Testis (tissue), 2 donors: ENCODE measurements at regions not wholly inside any gene's neighbourhood (a gene's known extent, or its start where the extent isn't known, plus 50 kb on each side); places are given as distances from the start of the nearest gene placed in this dataset.

Source experiments
- DNase-seq: peaks from one replicate; pipeline ENCODE4 v3.0.0-alpha.2; 2019
- H3K27ac ChIP-seq, 2 donors: fragments of 200-600 bp; sonication (generic); one replicate each; pipeline ENCODE4 v1.5.1; 2019
- H3K27me3 ChIP-seq: fragments of 200-600 bp; sonication (generic); one replicate; pipeline ENCODE4 v1.5.1; 2019
- H3K36me3 ChIP-seq: fragments of 200-600 bp; sonication (generic); one replicate; pipeline ENCODE4 v1.5.1; 2017; ENCODE audit warnings: low read depth; ENCODE audit errors: missing control alignments
- H3K4me1 ChIP-seq: fragments of 200-600 bp; sonication (generic); one replicate; pipeline ENCODE4 v1.5.1; 2019
- H3K4me3 ChIP-seq, 2 donors: fragments of 200-600 bp; sonication (generic); one replicate each; pipeline ENCODE4 v1.5.1; 2017 to 2019
- H3K9me3 ChIP-seq: fragments of 200-600 bp; sonication (generic); one replicate; pipeline ENCODE4 v1.5.1; 2017
- CTCF ChIP-seq, 3 experiments: fragments of 450-650 bp in 2 of 3; fragments of 200-600 bp in 1 of 3; sonication (generic) in 1 of 3; IDR thresholded peaks; one replicate each; pipeline ENCODE4 v1.5.1; 2016 to 2019; ENCODE audit warnings: antibody characterized with exemption in 3 of 3, mild to moderate bottlenecking in 2 of 3, moderate library complexity in 1 of 3
- POLR2A ChIP-seq: fragments of 450-650 bp; IDR thresholded peaks from one replicate; pipeline ENCODE4 v1.6.1; 2017; ENCODE audit warnings: antibody characterized with exemption, mild to moderate bottlenecking, moderate library complexity
- WGBS, 2 donors: methylation state at CpG; one replicate each; pipeline ENCODE4 v1.1.5; 2018; 5-methylcytosine and 5-hydroxymethylcytosine counted together
- intact Hi-C: fragments of 100-400 bp; cut with DNase I; formaldehyde crosslinking; loops from one replicate; pipeline ENCODE4 v1.15.1; 2023; ENCODE audit warnings: low total_unique reads

DNA sequence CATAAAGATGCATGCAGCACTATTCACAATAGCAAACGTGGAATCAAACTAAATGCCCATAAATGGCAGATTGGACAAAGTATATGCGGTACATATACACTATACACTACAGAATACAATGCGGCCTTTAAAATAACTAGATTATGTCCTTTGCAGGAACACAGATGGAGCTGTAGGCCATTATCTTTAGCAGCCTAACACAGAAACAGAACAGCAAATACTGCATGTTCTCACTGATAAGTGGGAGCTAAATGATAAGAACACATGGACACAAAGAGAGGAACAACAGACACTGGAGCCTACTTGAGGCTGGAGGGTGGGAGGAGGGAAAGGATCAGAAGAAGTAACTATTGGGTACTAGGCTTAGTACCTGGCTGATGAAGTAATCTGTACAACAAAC lies 758.2 kb downstream of the TLE1 start:
- Histone ChIP-seq H3K36me3 (no peaks in the 10 kb centered on the region), H3K9me3 (no peaks in the 10 kb centered on the region), H3K27me3 (no peaks in the 10 kb centered on the region), H3K4me3 (no peak overlapping the region), H3K27ac (no peak overlapping the region), H3K4me1 (peaks cover 4% of the 10 kb centered on the region)
- intact Hi-C loops, result no loop called here
- no peak for DNase-seq
- WGBS, 2 donors, result 49 to 51% methylated on average over 3 of the region's 3 CpGs
- TF ChIP-seq CTCF (IDR thresholded peaks at IDR 0.05) (no peak), POLR2A (no peak)

DNA sequence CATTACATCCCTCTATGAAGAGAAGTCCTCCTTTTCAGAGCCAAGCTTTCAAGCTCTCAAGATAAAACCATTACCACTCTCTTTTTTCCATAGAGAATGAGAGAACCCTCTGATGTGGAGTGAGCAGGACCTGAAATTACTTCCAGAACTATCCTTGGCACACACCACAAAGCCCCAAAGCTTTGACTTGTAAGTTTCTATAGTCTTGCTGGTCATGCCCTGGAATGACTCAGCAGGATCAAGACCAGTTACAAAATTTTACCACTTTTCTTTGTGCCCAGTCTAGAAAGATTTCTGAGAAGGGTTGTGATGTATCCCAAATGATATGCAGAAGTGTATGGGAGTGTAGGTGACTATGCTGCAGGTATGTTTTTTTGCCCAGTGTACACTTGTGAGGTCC lies 760.6 kb downstream of the TLE1 start:
- TF ChIP-seq POLR2A (no peak), CTCF (IDR thresholded peaks at IDR 0.05) (no peak)

GRCh38 chr9:80926611-80927010 lies 762.7 kb downstream of the TLE1 start:
- TF ChIP-seq CTCF (IDR thresholded peaks at IDR 0.05), result no peak
- no peak for TF ChIP-seq POLR2A
- no peak for DNase-seq
- Histone ChIP-seq H3K4me1 (no peaks in the 10 kb centered on the region), H3K36me3 (no peaks in the 10 kb centered on the region), H3K27ac (no peak overlapping the region), H3K9me3 (no peaks in the 10 kb centered on the region), H3K4me3 (no peak overlapping the region), H3K27me3 (no peaks in the 10 kb centered on the region)
- intact Hi-C loops, result no loop called here
- WGBS, 2 donors, result 81 to 88% methylated on average over 3 of the region's 3 CpGs

More for the DNA sequence above, 760.6 kb downstream of the TLE1 start:
- DNase-seq, result no peak
- Histone ChIP-seq H3K4me3 (no peak overlapping the region), H3K36me3 (no peaks in the 10 kb centered on the region), H3K9me3 (no peaks in the 10 kb centered on the region), H3K27ac (no peak overlapping the region), H3K4me1 (peaks cover 4% of the 10 kb centered on the region), H3K27me3 (no peaks in the 10 kb centered on the region)
- intact Hi-C loops, result no loop called here

- no peak for DNase-seq
- TF ChIP-seq POLR2A, result no peak
- no peak for TF ChIP-seq CTCF (IDR thresholded peaks at IDR 0.05)
Observed at GRCh38 chr9:80922544-80922943, 766.8 kb downstream of the TLE1 start.

GRCh38 chr9:80906728-80907127 lies 782.6 kb downstream of the TLE1 start:
- no peak overlapping the region for H3K27ac ChIP-seq
- H3K36me3 ChIP-seq, result no peaks in the 10 kb centered on the region
- H3K4me3 ChIP-seq, result no peak overlapping the region
- no peak for DNase-seq
- H3K9me3 ChIP-seq, result no peaks in the 10 kb centered on the region
- H3K27me3 ChIP-seq, result no peaks in the 10 kb centered on the region
- TF ChIP-seq CTCF (IDR thresholded peaks at IDR 0.05) (no peak), POLR2A (no peak)
- WGBS, 2 donors, result 64 to 70% methylated on average over 8 to 10 of the region's 10 CpGs
- intact Hi-C loops, result no loop called here
- H3K4me1 ChIP-seq, result no peaks in the 10 kb centered on the region

More at GRCh38 chr9:80922544-80922943, 766.8 kb downstream of the TLE1 start:
- H3K27ac ChIP-seq, result no peak overlapping the region
- H3K4me3 ChIP-seq, result no peak overlapping the region
- no peaks in the 10 kb centered on the region for H3K27me3 ChIP-seq
- intact Hi-C loops, result no loop called here
- WGBS, 2 donors, result 65 to 81% methylated on average over 3 of the region's 3 CpGs
- H3K4me1 ChIP-seq, result no peaks in the 10 kb centered on the region
- no peaks in the 10 kb centered on the region for H3K9me3 ChIP-seq
- no peaks in the 10 kb centered on the region for H3K36me3 ChIP-seq
